HG03378 (cell line): ENCODE measurements at regions not wholly inside any gene's neighbourhood (a gene's known extent, or its start where the extent isn't known, plus 50 kb on each side); places are given as distances from the start of the nearest gene placed in this dataset.
"Not testable (repeated sequence)": the region's sequence is repeated elsewhere in the genome, so short reads cannot be mapped to it uniquely, and the experiment has no call there.

Experiments
- ATAC-seq: cut with Tn5 transposase; IDR thresholded peaks from one replicate; pipeline ENCODE4 v1.9.1; 2021; ENCODE audit warnings: mild to moderate bottlenecking, moderate library complexity; ENCODE audit not compliant: unreplicated experiment

- ATAC-seq: no peak
Observed at GRCh38 chr1:201721082-201722049, 107.6 kb upstream of the IPO9 start.

- no peak for ATAC-seq
Observed at GRCh38 chr1:201724039-201724765, 104.8 kb upstream of the IPO9 start.

- no peak for ATAC-seq
Observed at GRCh38 chr1:201724766-201725118, 104.2 kb upstream of the IPO9 start.

- ATAC-seq: no peak
Observed at GRCh38 chr1:201726700-201727099, 102.3 kb upstream of the IPO9 start.

- ATAC-seq: no peak
Observed at GRCh38 chr1:201728731-201729130, 100.2 kb upstream of the IPO9 start.

GRCh38 chr1:201729973-201730608 lies 98.9 kb upstream of the IPO9 start:
- no peak for ATAC-seq

- no peak for ATAC-seq
Observed at GRCh38 chr1:201730611-201731010, 98.3 kb upstream of the IPO9 start.

GRCh38 chr1:201731142-201731541 lies 97.8 kb upstream of the IPO9 start:
- ATAC-seq: no peak

GRCh38 chr1:201731592-201731991 lies 97.4 kb upstream of the IPO9 start:
- no peak for ATAC-seq

GRCh38 chr1:201732351-201732750 lies 96.6 kb upstream of the IPO9 start:
- ATAC-seq: no peak

- ATAC-seq: not testable (repeated sequence)
Observed at GRCh38 chr1:201734221-201734620, 94.7 kb upstream of the IPO9 start.

GRCh38 chr1:201734786-201735185 lies 94.2 kb upstream of the IPO9 start:
- ATAC-seq: no peak

GRCh38 chr1:201736707-201737320 lies 92.1 kb upstream of the IPO9 start:
- ATAC-seq: no peak

- ATAC-seq: no peak
Observed at GRCh38 chr1:201737352-201738060, 91.5 kb upstream of the IPO9 start.

GRCh38 chr1:201739080-201739479 lies 89.9 kb upstream of the IPO9 start:
- no peak for ATAC-seq

- no peak for ATAC-seq
Observed at GRCh38 chr1:201739492-201740085, 89.4 kb upstream of the IPO9 start.

GRCh38 chr1:201740086-201740541 lies 88.8 kb upstream of the IPO9 start:
- no peak for ATAC-seq

- ATAC-seq: no peak
Observed at GRCh38 chr1:201740670-201741111, 88.3 kb upstream of the IPO9 start.

GRCh38 chr1:201741763-201742342 lies 87.1 kb upstream of the IPO9 start:
- ATAC-seq: no peak

GRCh38 chr1:201742476-201742875 lies 86.5 kb upstream of the IPO9 start:
- no peak for ATAC-seq
